ENCODE measurements at regions not wholly inside any gene's neighbourhood (a gene's known extent, or its start where the extent isn't known, plus 50 kb on each side); places are given as distances from the start of the nearest gene placed in this dataset.
"Not testable (repeated sequence)": the region's sequence is repeated elsewhere in the genome, so short reads cannot be mapped to it uniquely, and the experiment has no call there.

DNA sequence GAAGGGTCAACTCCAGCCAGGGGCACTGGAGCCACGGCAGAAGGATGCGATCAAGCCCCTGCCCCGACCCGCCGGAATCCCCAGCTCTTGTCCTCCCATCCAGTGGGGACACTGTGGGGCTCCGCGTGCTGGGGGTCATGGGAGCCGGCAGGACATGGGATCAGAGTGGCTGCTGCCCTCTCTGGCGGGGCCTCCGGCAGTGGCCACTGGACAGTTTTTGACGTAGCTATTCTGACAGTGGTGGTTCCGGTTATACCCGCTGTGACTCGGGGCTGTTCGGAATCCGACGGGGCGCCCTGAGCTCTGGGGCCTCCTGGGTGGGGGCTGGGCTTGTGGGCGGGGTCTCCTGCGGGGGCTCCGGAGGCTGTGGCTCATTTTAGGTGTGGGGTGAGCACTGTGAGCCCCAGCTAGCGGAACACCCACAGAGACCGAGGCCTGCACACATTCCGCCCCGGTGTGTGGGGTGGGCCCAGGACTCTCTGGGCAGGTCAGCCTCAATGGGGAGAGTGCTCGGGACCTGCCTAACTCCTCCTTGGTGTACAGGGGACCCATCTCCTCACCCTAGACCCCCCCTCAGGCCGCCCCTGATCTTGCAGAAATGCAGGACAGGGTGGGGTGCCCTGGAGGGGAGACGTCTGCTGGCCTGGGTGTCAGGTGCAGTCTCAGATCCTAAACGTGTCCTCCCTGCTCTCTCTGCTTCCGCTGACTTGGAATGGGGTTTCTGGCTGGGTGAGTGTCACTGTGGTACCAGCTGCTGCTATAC, 374.2 kb downstream of the TMEM121 start:
- no peak for DNase-seq (ENCODE audit: low spot score)

DNA sequence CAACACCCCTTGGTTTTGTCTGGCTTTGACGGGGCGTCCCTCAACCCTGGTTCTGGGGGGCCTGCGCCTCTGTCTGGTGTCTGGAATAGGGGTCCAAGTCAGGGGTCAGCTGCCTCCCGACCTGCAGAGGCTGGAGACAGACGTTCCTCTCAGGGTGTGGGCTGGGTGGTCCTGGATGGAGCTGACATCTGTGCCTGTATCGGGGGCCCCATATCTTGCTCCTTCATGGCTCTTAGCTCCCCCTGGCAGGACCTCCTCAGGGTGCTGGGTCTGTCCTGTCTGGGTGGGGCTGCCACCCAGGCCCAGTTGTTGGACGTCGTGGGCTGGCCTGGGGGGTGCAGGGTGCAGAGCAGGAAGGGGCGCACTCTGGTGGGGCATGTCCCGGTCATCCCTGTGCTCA, 374.8 kb downstream of the TMEM121 start:
- no peak for DNase-seq (ENCODE audit: low spot score)

DNA sequence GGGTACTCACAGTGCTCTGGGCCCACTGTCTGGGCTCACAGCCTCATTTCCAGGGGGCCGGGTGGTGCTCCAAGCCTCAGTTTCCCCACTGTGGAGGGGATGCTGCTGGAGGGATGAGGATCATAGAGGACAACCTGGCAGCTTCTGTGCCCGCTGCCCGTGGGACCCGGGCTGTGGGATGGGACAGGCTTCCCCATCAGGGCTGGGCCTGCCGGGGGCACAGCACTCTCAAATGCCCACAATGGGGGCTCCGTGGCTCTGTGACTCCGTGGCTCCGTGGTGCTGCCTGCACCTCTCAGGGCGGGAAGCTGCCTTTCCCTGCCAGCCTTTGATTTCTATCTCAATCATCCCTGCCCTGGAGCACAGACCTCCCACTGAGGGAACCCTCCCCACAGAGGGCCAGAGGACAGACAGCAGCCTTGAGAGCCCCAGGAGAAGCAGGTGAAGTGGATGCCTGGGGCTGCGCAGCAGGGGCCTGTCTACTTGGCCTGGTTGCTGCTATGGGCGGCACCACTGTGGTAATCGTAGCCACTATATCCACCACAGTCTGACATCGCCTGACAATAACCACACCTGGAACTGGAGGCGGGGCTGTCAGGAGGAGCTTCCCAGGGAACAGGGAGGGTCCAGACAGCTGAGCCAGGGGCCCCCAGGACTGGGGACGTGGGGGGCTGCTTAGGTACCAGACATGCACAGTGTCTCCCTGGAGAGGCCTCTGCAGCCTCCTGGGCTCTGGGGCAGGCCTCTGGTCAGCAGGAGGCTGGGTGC, 375.9 kb downstream of the TMEM121 start:
- DNase-seq (ENCODE audit: low spot score), result no peak

DNA sequence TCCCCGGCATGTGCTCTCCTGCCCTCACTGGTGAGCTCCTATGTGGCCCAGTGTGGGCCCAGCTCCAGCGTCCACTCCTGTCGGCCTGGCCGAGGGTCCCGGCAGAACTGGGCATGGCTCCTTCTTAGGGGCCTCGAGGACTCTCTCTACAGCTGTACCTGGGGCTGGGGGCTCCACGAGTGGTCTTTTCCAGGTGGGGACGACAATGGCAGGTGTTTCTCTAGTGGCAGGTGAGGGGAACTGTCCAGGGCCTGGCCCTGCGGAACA, 376.4 kb downstream of the TMEM121 start:
- not testable (repeated sequence) for DNase-seq (ENCODE audit: low spot score)

DNA sequence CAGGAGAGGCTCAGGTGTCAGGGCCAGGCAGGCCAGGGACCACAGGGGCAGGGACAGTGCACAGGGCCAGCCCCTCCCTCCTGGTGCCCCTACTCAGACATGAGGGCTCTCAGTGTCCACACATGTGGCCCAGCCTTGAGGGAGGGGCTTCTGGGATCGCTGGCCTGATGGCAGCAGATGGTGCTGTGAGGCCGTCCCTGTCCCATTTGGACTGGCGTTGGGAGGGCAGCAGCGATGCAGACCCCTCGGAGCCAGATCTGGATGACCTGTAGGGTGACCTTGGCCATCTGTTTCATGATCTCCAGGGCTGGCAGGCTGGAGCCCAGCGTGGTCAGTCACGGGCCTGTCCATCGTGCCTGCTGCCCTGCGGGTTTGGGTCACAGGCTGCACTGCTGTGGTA, 377.6 kb downstream of the TMEM121 start:
- DNase-seq (ENCODE audit: low spot score), result no peak

DNA sequence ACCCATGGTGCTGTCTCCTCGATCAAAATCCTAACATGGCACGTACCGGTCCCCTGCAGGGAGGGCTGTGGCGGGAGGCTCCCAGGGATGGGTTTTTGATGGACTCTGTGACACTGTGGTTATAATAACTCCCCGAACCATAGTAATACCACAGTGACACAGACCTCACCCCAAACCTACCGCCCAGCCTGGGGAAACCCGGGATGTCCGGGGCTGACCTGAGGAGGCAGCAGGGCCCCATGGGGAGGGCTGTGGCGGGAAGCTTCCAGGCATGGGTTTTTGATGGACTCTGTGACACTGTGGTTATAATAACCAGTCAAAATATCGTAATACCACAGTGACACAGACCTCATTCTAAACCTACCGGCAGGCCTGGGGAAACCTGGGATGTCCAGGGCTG, 378.0 kb downstream of the TMEM121 start:
- DNase-seq (ENCODE audit: low spot score), result no peak

DNA sequence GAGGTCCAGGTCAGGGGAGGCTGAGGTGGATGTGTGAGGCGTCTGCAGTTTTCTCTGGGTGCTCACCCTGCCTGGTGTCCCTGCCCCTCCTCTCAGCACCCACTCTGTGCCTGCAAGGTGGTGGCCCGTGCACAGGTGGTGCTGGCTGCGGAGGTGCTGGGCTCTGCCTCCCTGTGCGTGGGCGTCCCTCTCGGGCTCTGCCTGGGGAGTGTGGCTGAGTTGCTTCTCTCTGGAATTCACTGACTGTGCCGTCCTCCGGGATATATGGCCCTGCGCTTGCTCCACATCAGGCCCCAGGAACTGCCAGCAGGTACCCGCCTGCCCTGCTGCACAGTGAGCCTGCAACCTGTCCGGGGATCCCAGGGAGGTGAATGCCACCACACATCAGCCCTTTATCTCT, 379.1 kb downstream of the TMEM121 start:
- no peak for DNase-seq (ENCODE audit: low spot score)

DNA sequence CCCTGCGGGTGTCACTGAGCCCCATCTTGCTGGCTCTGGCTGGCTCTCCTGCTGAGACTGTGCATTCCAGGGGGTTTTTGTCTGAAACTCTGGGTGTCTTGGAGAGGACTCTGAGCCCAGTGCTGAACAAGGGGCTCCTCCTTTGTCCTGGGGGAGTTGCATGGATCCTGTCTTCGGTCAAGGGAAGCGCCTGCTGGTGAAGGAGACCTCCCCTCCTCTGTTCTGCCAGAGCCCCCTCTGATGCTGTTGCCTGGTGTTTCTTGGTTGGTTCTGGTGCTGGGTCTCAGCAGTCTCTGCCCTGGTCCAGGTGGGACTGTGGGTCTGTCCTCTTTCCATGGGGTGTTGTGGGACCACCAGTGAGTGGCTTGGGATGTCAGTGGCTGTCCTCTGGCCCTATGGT, 380.9 kb downstream of the TMEM121 start:
- no peak for DNase-seq (ENCODE audit: low spot score)

DNA sequence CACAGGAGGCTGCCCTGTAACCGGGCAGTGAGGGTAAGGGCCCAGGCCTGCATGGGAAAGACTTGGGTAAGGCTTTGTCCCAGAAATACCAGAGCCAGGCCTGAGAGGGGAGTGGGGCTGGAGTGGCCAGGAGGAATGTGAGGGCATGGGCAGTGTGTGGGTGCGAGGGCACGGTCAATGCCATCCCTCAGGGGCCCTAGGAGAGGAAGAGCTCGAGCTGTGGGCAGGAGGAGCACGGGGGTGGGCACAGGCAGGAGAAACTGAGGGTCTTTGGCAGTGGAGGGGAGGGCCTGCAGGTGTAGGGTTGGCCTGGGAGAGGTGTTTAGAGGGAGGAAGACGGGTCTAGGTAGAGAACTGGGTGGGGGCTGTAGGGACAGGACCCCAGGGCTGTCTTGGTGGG, 381.6 kb downstream of the TMEM121 start:
- no peak for DNase-seq (ENCODE audit: low spot score)

DNA sequence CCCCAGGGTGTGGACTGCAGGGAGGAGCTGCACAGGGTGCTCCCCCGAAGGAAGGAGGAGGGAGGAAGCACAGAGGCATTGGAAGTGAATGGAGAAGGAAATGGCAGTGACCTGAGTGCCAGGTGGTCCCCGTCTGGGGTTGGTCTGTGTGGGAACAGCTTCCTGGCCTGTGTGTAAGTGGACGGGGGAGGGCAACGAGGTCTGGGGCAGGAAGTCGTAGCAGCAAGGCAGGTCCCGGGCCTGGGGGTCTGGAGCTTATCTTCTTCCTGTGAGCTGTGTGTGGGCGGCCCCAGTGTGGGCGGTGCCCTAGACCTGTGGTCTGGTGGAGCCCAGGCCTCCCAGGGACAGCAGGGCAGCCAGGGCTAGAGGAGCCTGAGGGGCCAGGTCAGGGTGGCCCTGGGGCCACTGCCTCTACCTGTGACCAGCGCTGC, 382.1 kb downstream of the TMEM121 start:
- DNase-seq (ENCODE audit: low spot score), result no peak

DNA sequence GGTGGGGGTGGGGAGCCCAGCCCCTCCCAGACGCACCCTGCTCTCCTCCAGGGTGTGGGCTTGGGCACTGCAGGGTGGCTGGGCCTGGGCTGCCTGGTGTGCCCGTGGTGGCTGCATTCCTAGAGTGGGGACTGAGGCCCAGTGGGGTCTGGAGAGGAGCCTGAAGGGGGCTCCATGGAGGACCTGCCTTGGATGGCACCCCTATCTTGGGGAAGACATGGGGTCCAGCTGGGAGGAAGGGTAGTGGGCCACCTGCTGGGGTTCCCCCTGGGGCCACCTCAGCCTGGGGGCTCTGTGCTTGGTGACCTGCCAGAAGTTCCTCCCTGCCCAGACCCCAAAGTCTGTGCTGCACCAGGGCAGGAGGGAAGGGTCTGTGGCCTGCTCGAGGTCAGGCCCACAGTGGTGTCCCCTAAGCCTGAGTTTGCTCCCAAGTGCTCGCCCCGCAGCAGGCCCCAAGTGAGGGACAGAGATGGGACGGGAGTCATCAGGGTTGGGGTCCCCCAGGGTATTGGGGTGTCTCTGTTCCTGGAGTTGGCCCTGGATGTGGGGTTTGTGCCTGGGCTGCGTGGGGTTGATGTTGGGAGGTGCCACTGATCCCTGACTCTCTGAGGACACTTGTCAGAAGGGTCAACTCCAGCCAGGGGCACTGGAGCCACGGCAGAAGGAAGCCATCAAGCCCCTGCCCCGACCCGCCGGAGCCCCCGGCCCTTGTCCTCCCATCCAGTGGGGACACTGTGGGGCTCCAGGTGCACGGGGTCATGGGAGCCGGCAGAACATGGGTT, 382.9 kb downstream of the TMEM121 start:
- no peak for DNase-seq (ENCODE audit: low spot score)

DNA sequence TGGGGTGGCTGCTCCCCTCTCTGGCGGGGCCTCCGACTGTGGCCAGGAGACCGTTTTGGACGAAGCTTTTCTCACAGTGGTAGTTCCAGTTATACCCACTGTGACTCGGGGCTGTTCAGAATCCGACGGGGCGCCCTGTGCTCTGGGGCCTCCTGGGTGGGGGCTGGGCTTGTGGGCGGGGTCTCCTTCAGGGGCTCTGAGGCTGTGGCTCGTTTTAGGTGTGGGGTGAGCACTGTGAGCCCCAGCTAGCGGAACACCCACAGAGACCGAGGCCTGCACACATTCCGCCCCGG, 383.4 kb downstream of the TMEM121 start:
- DNase-seq (ENCODE audit: low spot score), result not testable (repeated sequence)

DNA sequence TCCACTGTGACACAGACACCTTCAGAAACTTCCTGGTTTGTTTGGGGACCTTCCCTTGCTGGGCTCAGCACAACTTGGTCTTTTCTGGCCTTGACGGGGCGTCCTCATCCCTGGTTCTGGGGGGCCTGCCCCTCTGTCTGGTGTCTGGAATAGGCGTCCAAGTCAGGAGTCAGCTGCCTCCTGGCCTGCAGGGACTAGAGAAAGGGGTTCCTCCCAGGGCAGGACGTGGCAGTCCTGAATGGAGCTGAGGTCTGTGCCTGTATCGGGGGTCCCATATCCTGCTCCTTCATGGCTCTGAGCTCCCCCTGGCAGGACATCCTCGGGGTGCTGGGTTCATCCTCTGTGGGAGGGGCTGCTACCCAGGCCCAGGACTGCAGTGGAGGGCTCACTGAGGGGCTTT, 384.0 kb downstream of the TMEM121 start:
- no peak for DNase-seq (ENCODE audit: low spot score)

DNA sequence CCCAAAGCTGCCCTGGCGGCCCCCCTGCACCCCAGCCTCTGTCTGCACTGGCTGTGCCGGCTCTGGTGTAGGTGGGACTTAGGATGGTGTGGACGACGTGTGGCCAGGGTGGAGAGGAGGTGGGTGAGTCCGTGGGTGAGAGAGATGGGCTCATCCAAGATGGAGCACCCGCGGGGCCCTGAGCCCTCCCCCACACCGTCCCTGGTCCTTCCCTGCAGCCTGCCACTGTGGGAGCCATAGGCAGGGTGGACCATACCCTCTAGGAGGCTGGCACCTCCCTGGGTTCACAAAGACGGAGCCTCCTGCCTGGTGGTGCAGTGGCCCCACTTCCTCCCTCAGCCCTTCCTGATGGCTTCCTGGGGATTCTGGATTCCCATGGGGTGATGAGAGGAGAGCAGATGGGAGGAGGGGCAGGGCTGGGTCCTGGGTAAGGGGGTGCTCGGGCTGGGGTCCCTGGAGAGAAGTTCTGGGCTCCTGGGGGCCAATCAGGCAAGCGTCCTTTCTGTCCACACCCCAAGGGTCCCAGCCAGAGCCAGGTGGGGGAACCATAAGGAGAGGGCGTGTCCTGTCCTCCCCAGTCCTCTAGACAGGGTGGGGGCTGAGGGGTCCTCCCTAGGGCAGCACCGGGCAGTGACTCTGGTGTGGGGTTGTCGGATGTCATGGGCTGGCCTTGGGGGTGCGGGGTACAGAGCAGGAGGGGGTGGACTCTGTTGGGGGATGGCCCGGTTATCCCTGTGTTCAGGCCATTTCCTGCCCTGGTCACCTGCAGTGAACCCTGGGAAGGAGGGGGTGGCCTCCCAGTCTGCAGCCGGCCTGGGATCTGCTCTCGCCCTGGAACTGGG, 384.8 kb downstream of the TMEM121 start:
- no peak for DNase-seq (ENCODE audit: low spot score)

DNA sequence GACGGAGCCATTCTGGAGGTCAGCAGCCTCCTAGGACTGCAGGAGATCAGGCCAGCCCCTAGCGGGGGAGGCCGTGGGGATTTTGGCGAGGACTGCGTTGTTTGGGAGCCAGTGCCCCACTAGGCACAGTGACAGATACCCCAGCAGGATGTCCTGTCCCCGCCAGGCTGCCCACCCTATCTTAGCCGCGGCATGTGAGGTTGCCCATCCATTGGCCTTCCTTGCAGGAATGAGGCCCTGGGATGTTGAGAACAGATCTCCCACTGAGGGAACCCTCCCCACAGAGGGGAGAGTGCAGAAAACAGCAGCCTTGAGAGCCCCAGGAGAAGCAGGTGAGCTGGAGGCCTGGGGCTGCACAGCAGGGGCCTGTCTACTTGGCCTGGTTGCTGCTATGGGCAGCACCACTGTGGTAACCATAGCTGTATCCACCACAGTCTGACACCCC, 385.5 kb downstream of the TMEM121 start:
- DNase-seq (ENCODE audit: low spot score), result not testable (repeated sequence)

DNA sequence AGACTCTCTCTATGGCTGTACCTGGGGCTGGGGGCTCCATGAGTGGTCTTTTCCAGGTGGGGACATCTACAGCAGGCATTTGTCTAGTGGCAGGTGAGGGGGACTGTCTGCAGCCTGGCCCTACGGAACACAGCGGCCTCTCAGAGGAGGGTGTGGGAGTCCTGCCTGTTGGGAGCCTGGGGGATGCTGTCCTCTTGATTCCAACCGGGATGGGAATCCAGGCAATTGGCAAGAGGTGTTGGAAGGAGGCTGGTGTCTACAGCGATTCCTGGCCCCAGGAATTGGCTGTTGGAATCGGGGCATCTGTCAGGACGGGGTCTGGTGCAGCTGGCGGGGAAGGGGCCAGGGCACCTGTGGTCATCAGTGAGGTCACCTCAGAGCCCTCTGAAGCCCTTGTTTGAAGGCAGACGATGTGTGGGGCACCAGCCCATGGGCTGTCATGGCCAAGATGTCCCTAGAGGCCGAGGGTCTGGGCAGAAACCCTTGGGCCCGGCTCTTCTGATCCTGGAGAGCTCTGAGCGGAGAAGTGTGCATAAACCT, 386.3 kb downstream of the TMEM121 start:
- DNase-seq (ENCODE audit: low spot score), result no peak

DNA sequence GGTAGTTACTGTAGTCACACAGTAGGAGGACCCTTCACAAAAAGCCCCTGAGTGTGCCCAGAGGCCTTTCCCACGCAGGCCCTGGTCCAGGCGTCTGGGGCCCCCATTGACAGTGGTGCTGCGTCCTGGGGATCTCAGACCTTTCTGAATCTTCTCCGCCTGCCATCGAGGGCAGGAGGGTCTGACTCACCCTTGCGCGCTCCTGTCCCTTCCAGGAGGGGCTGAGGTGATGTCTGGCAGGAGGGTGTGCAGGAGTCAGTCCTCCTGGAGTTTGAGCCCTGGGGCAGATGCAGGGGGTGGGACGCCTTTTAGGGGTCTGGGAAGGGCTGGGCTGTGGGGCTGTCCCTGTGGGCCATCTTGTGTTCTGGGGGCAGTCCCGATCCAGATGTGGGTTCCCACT, 386.8 kb downstream of the TMEM121 start:
- DNase-seq (ENCODE audit: low spot score), result no peak

DNA sequence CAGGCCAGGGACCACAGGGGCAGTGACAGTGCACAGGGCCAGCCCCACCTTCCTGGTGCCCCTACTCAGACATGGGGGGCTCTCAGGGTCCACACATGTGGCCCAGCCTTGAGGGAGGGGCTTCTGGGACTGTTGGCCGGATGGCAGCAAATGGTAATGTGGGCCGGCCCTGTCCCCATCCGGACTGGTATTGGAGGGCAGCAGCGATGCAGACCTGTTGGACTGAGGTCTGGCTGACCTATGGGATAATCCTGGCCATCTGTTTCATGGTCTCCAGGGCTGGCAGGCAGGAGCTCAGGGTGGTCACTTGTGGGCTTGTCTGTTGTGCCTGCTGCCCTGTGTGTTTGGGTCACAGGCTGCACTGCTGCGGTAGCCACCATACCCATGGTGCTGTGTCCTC, 387.5 kb downstream of the TMEM121 start:
- no peak for DNase-seq (ENCODE audit: low spot score)

DNA sequence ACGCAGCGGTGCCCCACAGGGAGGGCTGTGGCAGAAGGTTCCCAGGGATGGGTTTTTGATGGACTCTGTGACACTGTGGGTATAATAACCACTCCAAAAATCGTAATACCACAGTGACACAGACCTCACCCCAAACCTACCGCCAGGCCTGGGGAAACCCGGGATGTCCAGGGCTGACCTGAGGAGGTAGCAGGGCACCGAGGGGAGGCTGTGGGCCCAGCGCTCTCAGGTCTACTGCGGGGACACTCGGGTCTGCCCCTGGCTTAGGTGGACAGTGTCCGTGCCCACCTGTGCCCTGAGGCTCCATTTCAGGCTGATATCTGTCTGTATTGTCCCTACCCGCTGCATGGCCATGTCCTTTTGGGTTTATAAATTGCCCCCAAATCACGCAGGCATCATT, 387.9 kb downstream of the TMEM121 start:
- not testable (repeated sequence) for DNase-seq (ENCODE audit: low spot score)

DNA sequence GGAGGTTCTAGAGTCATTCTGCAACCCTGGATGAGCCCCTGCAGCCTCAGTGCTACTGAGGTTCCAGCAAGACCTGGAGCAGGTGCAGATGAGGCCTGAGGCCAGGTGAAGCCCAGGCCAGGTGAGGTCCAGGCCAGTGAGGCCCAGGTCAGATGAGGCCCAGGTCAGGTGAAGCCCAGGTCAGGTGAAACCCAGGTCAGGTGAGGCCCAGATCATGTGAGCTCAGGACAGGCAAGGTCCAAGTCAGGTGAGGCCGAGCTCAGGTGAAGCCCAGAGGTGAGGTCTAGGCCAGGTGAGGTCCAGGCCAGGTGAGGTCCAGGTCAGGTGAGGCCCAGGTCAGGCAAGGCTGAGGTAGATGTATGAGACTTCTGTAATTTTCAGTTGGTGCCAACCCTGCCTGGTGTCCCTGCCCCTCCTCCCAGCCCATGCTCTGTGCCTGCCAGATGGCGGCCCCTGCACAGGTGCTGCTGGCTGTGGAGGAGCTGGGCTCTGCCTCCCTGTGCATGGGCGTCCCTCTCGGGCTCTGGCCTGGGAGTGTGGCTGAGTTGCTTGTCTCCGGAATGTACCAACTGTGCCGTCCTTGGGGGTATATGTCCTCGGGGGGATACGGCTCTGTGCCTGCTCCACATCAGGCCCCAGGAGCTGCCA, 388.5 kb downstream of the TMEM121 start:
- DNase-seq (ENCODE audit: low spot score), result no peak

DNA sequence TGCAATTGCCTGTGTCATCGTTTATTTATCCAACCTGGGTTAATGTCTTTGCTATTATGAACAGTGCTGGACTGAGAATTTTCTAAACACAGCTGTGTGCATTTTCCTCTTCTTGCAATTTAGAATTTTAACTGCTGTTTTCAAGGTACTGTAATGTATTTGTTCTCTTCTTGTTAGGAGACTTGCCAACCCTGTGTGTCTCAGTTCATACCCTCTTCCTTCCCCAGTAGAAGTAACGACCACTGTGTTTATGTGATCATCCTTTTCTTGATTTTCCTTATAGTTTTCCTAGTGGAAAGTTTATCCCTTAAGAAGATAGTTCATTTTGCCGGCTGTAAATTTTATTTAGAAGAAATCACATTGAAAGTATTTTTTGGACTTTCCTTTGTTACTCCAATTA, 389.2 kb downstream of the TMEM121 start:
- DNase-seq (ENCODE audit: low spot score), result not testable (repeated sequence)
